HUES48 (cell line): ENCODE measurements at regions not wholly inside any gene's neighbourhood (a gene's known extent, or its start where the extent isn't known, plus 50 kb on each side); places are given as distances from the start of the nearest gene placed in this dataset.
"Not testable (repeated sequence)": the region's sequence is repeated elsewhere in the genome, so short reads cannot be mapped to it uniquely, and the experiment has no call there.

ENCODE experiments used
- H3K27ac ChIP-seq: one replicate; pipeline ENCODE4 v1.7.0; 2013; ENCODE audit warnings: low read depth, low read length, inconsistent platforms
- H3K27me3 ChIP-seq: 2 replicates; pipeline ENCODE4 v1.6.1; 2013; ENCODE audit warnings: mild to moderate bottlenecking, low read length; ENCODE audit not compliant: control insufficient read depth, insufficient read depth
- H3K36me3 ChIP-seq: 2 replicates; pipeline ENCODE4 v1.6.1; 2013; ENCODE audit warnings: low read length; ENCODE audit not compliant: control insufficient read depth, insufficient read depth
- H3K4me1 ChIP-seq: 2 replicates; pipeline ENCODE4 v1.6.1; 2013; ENCODE audit warnings: mild to moderate bottlenecking, low read length; ENCODE audit not compliant: control insufficient read depth, insufficient read depth
- H3K4me3 ChIP-seq: 2 replicates; pipeline ENCODE4 v1.5.1; 2013; ENCODE audit warnings: mild to moderate bottlenecking, low read depth, low read length
- H3K9ac ChIP-seq: 2 replicates; pipeline ENCODE4 v1.6.1; 2013; ENCODE audit warnings: mild to moderate bottlenecking, low read depth, low read length, moderate library complexity
- H3K9me3 ChIP-seq: 2 replicates; pipeline ENCODE4 v1.6.1; 2013; ENCODE audit warnings: low read length; ENCODE audit not compliant: control insufficient read depth, insufficient read depth

DNA sequence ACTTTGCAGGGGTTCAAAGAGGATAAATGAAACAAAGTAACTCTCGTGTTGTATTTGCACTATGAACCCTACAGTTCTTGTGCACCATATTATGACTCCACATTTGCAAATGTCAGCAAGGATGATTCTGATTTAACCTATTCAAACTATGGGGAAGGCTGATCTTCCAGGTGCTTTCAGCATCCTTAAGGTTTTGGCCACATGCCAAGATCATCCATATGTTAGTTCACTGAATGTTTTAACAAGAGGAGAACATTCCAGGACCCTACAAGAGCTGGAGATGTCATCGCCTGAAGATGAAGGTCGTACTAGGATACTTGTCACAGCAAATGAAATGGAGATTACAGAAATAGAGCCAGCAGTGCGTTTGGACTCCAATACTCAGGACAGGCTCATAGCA, 114.2 kb downstream of the DHRS2 start:
- no peaks in the 10 kb centered on the region for H3K36me3 ChIP-seq
- H3K4me3 ChIP-seq: no peak overlapping the region
- H3K27me3 ChIP-seq: no peaks in the 10 kb centered on the region
- no peaks in the 10 kb centered on the region for H3K4me1 ChIP-seq
- H3K9me3 ChIP-seq: peaks cover 9% of the 10 kb centered on the region
- H3K9ac ChIP-seq: no peak overlapping the region
- no peak overlapping the region for H3K27ac ChIP-seq

DNA sequence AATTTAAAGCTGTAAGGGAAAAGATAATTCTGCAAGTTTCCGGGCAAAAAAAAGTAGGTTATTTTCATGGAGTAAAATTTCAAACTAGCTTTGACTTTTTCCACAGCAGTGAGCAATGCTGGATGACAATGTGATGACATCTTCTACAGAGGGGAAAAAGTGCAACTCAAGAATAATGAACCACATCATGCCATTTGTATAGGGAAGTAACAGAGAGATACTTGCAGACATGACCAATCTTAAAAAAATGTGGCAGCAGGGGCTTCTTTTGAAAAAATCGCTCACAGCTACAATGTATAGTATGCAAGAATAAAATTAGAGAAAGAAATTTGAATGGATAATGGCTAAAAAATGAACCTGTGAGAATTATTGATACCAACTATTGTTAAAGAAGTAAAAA, 115.5 kb downstream of the DHRS2 start:
- H3K27ac ChIP-seq: no peak overlapping the region
- H3K4me1 ChIP-seq: no peaks in the 10 kb centered on the region
- no peaks in the 10 kb centered on the region for H3K27me3 ChIP-seq
- H3K9me3 ChIP-seq: peaks cover 9% of the 10 kb centered on the region
- H3K4me3 ChIP-seq: no peak overlapping the region
- no peak overlapping the region for H3K9ac ChIP-seq
- H3K36me3 ChIP-seq: no peaks in the 10 kb centered on the region

GRCh38 chr14:23763394-23763793, 127.2 kb downstream of the DHRS2 start:
- Histone ChIP-seq H3K9ac (no peak overlapping the region), H3K27ac (no peak overlapping the region), H3K4me1 (no peaks in the 10 kb centered on the region), H3K36me3 (no peaks in the 10 kb centered on the region), H3K27me3 (no peaks in the 10 kb centered on the region), H3K4me3 (no peak overlapping the region), H3K9me3 (no peaks in the 10 kb centered on the region)

DNA sequence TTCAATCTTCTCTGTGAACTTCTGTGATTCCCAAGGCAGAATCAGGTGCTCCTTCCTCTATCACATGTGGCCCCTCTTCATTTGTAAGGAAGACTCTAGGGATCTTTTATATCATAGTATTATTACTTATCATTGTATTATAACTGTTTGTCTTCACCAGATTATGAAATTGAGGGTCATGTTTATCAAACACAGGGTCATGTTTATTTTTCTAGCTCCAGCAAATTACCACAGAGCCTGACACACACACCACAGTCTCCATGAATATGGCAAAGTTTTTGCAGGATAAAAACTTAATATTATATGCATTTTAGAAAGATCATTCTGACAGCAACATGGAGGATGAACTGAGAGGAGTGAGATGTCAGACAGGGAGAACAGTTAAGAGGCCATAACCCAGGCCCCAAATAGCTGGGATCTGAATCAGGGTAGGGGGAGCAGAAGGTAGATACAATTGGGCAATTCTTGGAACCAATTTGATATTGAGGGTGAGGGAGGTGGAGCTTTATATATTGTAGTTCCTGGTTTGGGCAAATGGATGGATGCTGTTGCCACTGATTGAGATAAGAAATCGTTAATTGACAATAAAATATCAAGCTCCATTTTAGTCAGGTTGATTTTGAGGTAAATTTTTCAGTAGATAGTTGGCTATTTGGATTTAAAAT, 130.7 kb downstream of the DHRS2 start:
- H3K4me3 ChIP-seq: no peak overlapping the region
- no peak overlapping the region for H3K27ac ChIP-seq
- no peaks in the 10 kb centered on the region for H3K9me3 ChIP-seq
- no peaks in the 10 kb centered on the region for H3K27me3 ChIP-seq
- H3K9ac ChIP-seq: no peak overlapping the region
- no peaks in the 10 kb centered on the region for H3K4me1 ChIP-seq
- no peaks in the 10 kb centered on the region for H3K36me3 ChIP-seq

DNA sequence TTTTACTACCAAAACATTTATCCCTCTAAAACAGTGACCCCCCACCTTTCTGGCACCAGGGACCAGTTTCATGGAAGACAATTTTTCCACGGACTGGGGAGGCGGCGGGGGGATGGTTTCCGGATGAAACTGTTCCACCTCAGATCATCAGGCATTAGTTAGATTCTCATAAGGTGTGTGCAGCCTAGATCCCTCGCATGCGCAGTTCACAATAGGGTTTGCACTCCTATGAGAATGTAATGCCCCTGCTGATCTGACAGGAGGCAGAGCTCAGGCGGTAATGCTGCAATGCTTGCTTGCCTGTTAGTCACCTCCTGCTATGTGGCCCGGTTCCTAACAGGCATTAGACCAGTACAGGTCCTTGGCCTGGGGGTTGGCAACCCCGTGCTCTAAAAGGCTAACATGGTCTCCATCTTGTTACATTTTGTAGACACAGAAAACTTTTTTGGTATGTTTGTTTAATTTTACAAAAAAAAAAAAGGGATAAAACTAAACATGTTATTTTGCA, 133.1 kb downstream of the DHRS2 start:
- H3K27me3 ChIP-seq, H3K9ac ChIP-seq, H3K36me3 ChIP-seq, H3K27ac ChIP-seq, H3K9me3 ChIP-seq, H3K4me1 ChIP-seq, H3K4me3 ChIP-seq: not testable (repeated sequence)

GRCh38 chr14:23773981-23774380, 137.8 kb downstream of the DHRS2 start:
- Histone ChIP-seq H3K9ac (no peak overlapping the region), H3K27ac (no peak overlapping the region), H3K27me3 (no peaks in the 10 kb centered on the region), H3K9me3 (no peaks in the 10 kb centered on the region), H3K4me3 (no peak overlapping the region), H3K36me3 (no peaks in the 10 kb centered on the region), H3K4me1 (peaks cover 6% of the 10 kb centered on the region; the same call in 1 of the 2 replicates)

- no peaks in the 10 kb centered on the region for H3K9me3 ChIP-seq
- peaks cover 6% of the 10 kb centered on the region; the same call in 1 of the 2 replicates for H3K4me1 ChIP-seq
- no peaks in the 10 kb centered on the region for H3K27me3 ChIP-seq
Measured at GRCh38 chr14:23776296-23776695, 140.1 kb downstream of the DHRS2 start.

GRCh38 chr14:23785208-23785607, 149.0 kb downstream of the DHRS2 start:
- H3K9ac ChIP-seq: no peak overlapping the region
- no peaks in the 10 kb centered on the region for H3K27me3 ChIP-seq

More at GRCh38 chr14:23776296-23776695, 140.1 kb downstream of the DHRS2 start:
- no peak overlapping the region for H3K9ac ChIP-seq
- no peaks in the 10 kb centered on the region for H3K36me3 ChIP-seq
- H3K4me3 ChIP-seq: no peak overlapping the region
- H3K27ac ChIP-seq: no peak overlapping the region

GRCh38 chr14:23787436-23787835, 151.3 kb downstream of the DHRS2 start:
- no peak overlapping the region for H3K27ac ChIP-seq
- no peaks in the 10 kb centered on the region for H3K4me1 ChIP-seq
- no peak overlapping the region for H3K9ac ChIP-seq
- H3K27me3 ChIP-seq: no peaks in the 10 kb centered on the region
- H3K4me3 ChIP-seq: no peak overlapping the region
- H3K36me3 ChIP-seq: no peaks in the 10 kb centered on the region
- H3K9me3 ChIP-seq: peaks cover 18% of the 10 kb centered on the region

More at GRCh38 chr14:23785208-23785607, 149.0 kb downstream of the DHRS2 start:
- no peak overlapping the region for H3K27ac ChIP-seq
- H3K36me3 ChIP-seq: no peaks in the 10 kb centered on the region
- no peak overlapping the region for H3K4me3 ChIP-seq
- no peaks in the 10 kb centered on the region for H3K4me1 ChIP-seq
- peaks cover 8% of the 10 kb centered on the region for H3K9me3 ChIP-seq

GRCh38 chr14:23789696-23790095, 153.5 kb downstream of the DHRS2 start:
- Histone ChIP-seq H3K4me3 (no peak overlapping the region), H3K36me3 (no peaks in the 10 kb centered on the region), H3K4me1 (no peaks in the 10 kb centered on the region), H3K9ac (no peak overlapping the region), H3K27me3 (no peaks in the 10 kb centered on the region), H3K27ac (no peak overlapping the region), H3K9me3 (peaks cover 18% of the 10 kb centered on the region)

- Histone ChIP-seq H3K4me1 (no peaks in the 10 kb centered on the region), H3K27me3 (no peaks in the 10 kb centered on the region), H3K9me3 (peaks cover 18% of the 10 kb centered on the region)
Measured at GRCh38 chr14:23793532-23793931, 157.4 kb downstream of the DHRS2 start.

More at GRCh38 chr14:23793532-23793931, 157.4 kb downstream of the DHRS2 start:
- no peak overlapping the region for H3K27ac ChIP-seq
- H3K9ac ChIP-seq: no peak overlapping the region
- H3K4me3 ChIP-seq: no peak overlapping the region
- no peaks in the 10 kb centered on the region for H3K36me3 ChIP-seq
